ENCODE measurements at regions not wholly inside any gene's neighbourhood (a gene's known extent, or its start where the extent isn't known, plus 50 kb on each side); places are given as distances from the start of the nearest gene placed in this dataset.

DNA sequence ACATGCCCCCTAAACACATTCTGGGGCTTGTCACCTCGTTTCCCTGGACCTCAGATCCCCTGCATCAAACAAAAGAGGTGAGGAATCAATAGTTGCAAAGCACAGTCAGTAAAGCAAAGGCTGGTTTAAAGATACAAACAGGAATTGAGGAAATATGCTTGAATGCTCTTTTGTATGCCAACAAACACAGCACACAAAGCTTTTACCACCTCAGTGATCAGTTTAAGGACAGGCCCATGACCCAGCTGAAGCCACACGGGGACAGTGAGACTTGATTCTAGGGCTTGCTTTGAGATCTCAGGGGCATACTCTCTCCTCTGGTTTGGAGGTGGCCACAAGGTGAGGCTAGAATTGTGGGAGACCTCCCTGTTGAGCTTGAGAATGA lies 182.9 kb upstream of the CST7 start:
- TF ChIP-seq, protein P1, sequence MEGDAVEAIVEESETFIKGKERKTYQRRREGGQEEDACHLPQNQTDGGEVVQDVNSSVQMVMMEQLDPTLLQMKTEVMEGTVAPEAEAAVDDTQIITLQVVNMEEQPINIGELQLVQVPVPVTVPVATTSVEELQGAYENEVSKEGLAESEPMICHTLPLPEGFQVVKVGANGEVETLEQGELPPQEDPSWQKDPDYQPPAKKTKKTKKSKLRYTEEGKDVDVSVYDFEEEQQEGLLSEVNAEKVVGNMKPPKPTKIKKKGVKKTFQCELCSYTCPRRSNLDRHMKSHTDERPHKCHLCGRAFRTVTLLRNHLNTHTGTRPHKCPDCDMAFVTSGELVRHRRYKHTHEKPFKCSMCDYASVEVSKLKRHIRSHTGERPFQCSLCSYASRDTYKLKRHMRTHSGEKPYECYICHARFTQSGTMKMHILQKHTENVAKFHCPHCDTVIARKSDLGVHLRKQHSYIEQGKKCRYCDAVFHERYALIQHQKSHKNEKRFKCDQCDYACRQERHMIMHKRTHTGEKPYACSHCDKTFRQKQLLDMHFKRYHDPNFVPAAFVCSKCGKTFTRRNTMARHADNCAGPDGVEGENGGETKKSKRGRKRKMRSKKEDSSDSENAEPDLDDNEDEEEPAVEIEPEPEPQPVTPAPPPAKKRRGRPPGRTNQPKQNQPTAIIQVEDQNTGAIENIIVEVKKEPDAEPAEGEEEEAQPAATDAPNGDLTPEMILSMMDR (IDR thresholded peaks at IDR 0.05; ENCODE audit: extremely low read depth in 1 of 2, insufficient read depth in 1 of 2, low read depth in 1 of 2, low read length in 2 of 2): no peak
- no peak for TF ChIP-seq POLR2AphosphoS5 (IDR thresholded peaks at IDR 0.05; ENCODE audit: insufficient read depth, low read depth, low read length)
- no peak for TF ChIP-seq MYC (IDR thresholded peaks at IDR 0.05; ENCODE audit: low read depth, low read length)
- TF ChIP-seq POLR2A (IDR thresholded peaks at IDR 0.05; ENCODE audit: low read depth, low read length): no peak

Data from endothelial cell of umbilical vein (primary cell).